Peyer's patch (tissue), 4 donors: ENCODE measurements at regions not wholly inside any gene's neighbourhood (a gene's known extent, or its start where the extent isn't known, plus 50 kb on each side); places are given as distances from the start of the nearest gene placed in this dataset.

Source experiments
- POLR2A ChIP-seq, 2 donors: fragments of 450-650 bp; IDR thresholded peaks; one replicate each; pipeline ENCODE4 v1.5.1; 2017; ENCODE audit warnings: antibody characterized with exemption in 2 of 2, mild to moderate bottlenecking in 2 of 2, moderate library complexity in 2 of 2
- TF ChIP-seq, protein P1 (sequence below), 6 experiments: fragments of 450-650 bp in 4 of 6; fragments of 200-600 bp in 2 of 6; sonication (generic) in 1 of 6; IDR thresholded peaks; one replicate each; pipeline ENCODE4 v1.5.1; 2017 to 2019; ENCODE audit warnings: antibody characterized with exemption in 6 of 6, mild to moderate bottlenecking in 3 of 6, moderate library complexity in 1 of 6

DNA sequence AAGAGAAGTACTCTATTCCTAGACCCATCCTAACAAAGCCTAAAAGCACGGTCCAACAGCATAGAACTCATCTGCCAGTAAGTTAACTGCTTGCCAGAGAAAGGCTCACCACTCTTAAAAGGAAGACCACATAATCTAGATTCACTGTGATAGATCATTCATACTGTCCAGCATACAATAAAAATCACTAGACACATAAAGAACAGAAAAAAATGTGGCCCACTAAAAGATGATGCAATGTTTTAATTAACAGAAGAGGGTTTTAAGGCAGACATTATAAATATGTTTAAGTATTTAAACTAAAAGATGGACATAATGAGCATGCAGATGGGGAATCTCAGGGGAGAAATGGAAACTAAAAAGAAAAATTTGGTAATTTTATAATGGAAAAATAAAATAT lies 157.5 kb upstream of the CDH4 start:
- TF ChIP-seq, protein P1, sequence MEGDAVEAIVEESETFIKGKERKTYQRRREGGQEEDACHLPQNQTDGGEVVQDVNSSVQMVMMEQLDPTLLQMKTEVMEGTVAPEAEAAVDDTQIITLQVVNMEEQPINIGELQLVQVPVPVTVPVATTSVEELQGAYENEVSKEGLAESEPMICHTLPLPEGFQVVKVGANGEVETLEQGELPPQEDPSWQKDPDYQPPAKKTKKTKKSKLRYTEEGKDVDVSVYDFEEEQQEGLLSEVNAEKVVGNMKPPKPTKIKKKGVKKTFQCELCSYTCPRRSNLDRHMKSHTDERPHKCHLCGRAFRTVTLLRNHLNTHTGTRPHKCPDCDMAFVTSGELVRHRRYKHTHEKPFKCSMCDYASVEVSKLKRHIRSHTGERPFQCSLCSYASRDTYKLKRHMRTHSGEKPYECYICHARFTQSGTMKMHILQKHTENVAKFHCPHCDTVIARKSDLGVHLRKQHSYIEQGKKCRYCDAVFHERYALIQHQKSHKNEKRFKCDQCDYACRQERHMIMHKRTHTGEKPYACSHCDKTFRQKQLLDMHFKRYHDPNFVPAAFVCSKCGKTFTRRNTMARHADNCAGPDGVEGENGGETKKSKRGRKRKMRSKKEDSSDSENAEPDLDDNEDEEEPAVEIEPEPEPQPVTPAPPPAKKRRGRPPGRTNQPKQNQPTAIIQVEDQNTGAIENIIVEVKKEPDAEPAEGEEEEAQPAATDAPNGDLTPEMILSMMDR (IDR thresholded peaks at IDR 0.05) = no peak
- no peak for TF ChIP-seq POLR2A (IDR thresholded peaks at IDR 0.05)
